ENCODE measurements at regions not wholly inside any gene's neighbourhood (a gene's known extent, or its start where the extent isn't known, plus 50 kb on each side); places are given as distances from the start of the nearest gene placed in this dataset.

- H3K27ac Mint-ChIP-seq = no peak overlapping the region
- no peak overlapping the region for H3K4me3 Mint-ChIP-seq
- H3K36me3 Mint-ChIP-seq (ENCODE audit: low read depth) = no peaks in the 10 kb centered on the region
- peaks cover 49% of the 10 kb centered on the region for H3K4me1 Mint-ChIP-seq (ENCODE audit: low read depth)
- TF ChIP-seq CTCF (IDR thresholded peaks at IDR 0.05) = no peak
- no peak for DNase-seq
- H3K9me3 Mint-ChIP-seq = no peaks in the 10 kb centered on the region
- no peaks in the 10 kb centered on the region; the same call in 1 of the 2 replicates for H3K27me3 Mint-ChIP-seq (ENCODE audit: insufficient read depth)
These were observed 79.3 kb upstream of the SEC61G start for GRCh38 chr7:54838175-54838910.

GRCh38 chr7:54839575-54840213 is 80.7 kb upstream of the SEC61G start:
- Mint-ChIP-seq H3K27me3 (ENCODE audit: insufficient read depth) (no peaks in the 10 kb centered on the region; the same call in 1 of the 2 replicates), H3K9me3 (no peaks in the 10 kb centered on the region), H3K4me1 (ENCODE audit: low read depth) (peaks cover 50% of the 10 kb centered on the region), H3K4me3 (peak overlapping the region; percentile 19; the same call in 1 of the 2 replicates), H3K27ac (no peak overlapping the region), H3K36me3 (ENCODE audit: low read depth) (no peaks in the 10 kb centered on the region)
- peak; percentile 88 for TF ChIP-seq CTCF (IDR thresholded peaks at IDR 0.05)
- DNase-seq = peak; percentile 47

- H3K27me3 Mint-ChIP-seq (ENCODE audit: insufficient read depth) = no peaks in the 10 kb centered on the region; the same call in 1 of the 2 replicates
- no peak for DNase-seq
- H3K36me3 Mint-ChIP-seq (ENCODE audit: low read depth) = no peaks in the 10 kb centered on the region
- no peaks in the 10 kb centered on the region for H3K9me3 Mint-ChIP-seq
- peak overlapping the region; percentile 57 for H3K27ac Mint-ChIP-seq
- TF ChIP-seq CTCF (IDR thresholded peaks at IDR 0.05) = peak; percentile 71
- H3K4me3 Mint-ChIP-seq = peak overlapping the region; percentile 42
- H3K4me1 Mint-ChIP-seq (ENCODE audit: low read depth) = peaks cover 50% of the 10 kb centered on the region
These were observed 83.0 kb upstream of the SEC61G start for GRCh38 chr7:54841772-54842697.

- Mint-ChIP-seq H3K27ac (no peak overlapping the region), H3K27me3 (ENCODE audit: insufficient read depth) (no peaks in the 10 kb centered on the region), H3K36me3 (ENCODE audit: low read depth) (peaks cover under 1% of the 10 kb centered on the region; the same call in 1 of the 2 replicates)
These were observed 84.9 kb upstream of the SEC61G start for GRCh38 chr7:54843841-54844355.

More at GRCh38 chr7:54843841-54844355, 84.9 kb upstream of the SEC61G start:
- Mint-ChIP-seq H3K4me3 (no peak overlapping the region), H3K4me1 (ENCODE audit: low read depth) (peaks cover 41% of the 10 kb centered on the region), H3K9me3 (no peaks in the 10 kb centered on the region)
- no peak for TF ChIP-seq CTCF (IDR thresholded peaks at IDR 0.05)
- DNase-seq = no peak

Data from HFFc6 (cell line).